ENCODE measurements at regions not wholly inside any gene's neighbourhood (a gene's known extent, or its start where the extent isn't known, plus 50 kb on each side); places are given as distances from the start of the nearest gene placed in this dataset.

DNA sequence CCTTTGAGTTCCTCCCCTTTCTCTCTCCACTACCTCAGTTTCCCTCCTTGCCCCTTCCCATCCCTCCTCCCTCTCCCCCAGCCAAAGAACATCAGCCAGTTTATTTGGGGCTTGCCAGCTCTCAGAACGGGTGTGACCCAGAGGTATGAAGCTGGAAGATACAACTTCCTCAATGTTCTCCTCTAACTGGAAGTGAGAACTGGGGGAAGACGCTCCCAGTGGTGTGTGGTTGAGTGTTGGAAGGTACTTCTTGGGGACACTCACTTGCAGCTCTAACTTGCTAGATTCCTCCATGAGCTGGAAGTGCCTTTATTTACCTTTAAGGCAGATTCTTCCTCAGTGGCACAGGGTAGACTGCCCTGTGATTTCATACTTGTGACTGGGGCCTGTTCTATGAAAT is 110.5 kb upstream of the HABP2 start:
- H3K27me3 Mint-ChIP-seq (ENCODE audit: low read depth): peaks cover 3% of the 10 kb centered on the region
- H3K9me3 Mint-ChIP-seq: no peaks in the 10 kb centered on the region
- no peaks in the 10 kb centered on the region for H3K36me3 Mint-ChIP-seq (ENCODE audit: low read depth)
- no peak for TF ChIP-seq CTCF (conservative IDR thresholded peaks at IDR 0.05)
- DNase-seq (ENCODE audit: low read depth, low spot score): no peak
- no peak overlapping the region for H3K27ac Mint-ChIP-seq (ENCODE audit: unreplicated experiment)
- no peak overlapping the region for H3K4me3 Mint-ChIP-seq
- peaks cover 6% of the 10 kb centered on the region for H3K4me1 Mint-ChIP-seq

- DNase-seq (ENCODE audit: low read depth, low spot score): no peak
- Mint-ChIP-seq H3K9me3 (no peaks in the 10 kb centered on the region), H3K27me3 (ENCODE audit: low read depth) (peaks cover 6% of the 10 kb centered on the region), H3K36me3 (ENCODE audit: low read depth) (no peaks in the 10 kb centered on the region), H3K4me1 (peaks cover 6% of the 10 kb centered on the region), H3K4me3 (no peak overlapping the region), H3K27ac (ENCODE audit: unreplicated experiment) (no peak overlapping the region)
- no peak for TF ChIP-seq CTCF (conservative IDR thresholded peaks at IDR 0.05)
Measured at GRCh38 chr10:113443141-113443925, 109.5 kb upstream of the HABP2 start.

- Mint-ChIP-seq H3K36me3 (ENCODE audit: low read depth) (no peaks in the 10 kb centered on the region), H3K4me3 (no peak overlapping the region), H3K4me1 (peaks cover 6% of the 10 kb centered on the region), H3K9me3 (no peaks in the 10 kb centered on the region), H3K27me3 (ENCODE audit: low read depth) (peaks cover 18% of the 10 kb centered on the region), H3K27ac (ENCODE audit: unreplicated experiment) (no peak overlapping the region)
- no peak for TF ChIP-seq CTCF (conservative IDR thresholded peaks at IDR 0.05)
- no peak for DNase-seq (ENCODE audit: low read depth, low spot score)
Measured at GRCh38 chr10:113444766-113445365, 108.0 kb upstream of the HABP2 start.

GRCh38 chr10:113445736-113446135 is 107.1 kb upstream of the HABP2 start:
- Mint-ChIP-seq H3K9me3 (no peaks in the 10 kb centered on the region), H3K27me3 (ENCODE audit: low read depth) (peaks cover 21% of the 10 kb centered on the region), H3K27ac (ENCODE audit: unreplicated experiment) (no peak overlapping the region), H3K4me1 (peaks cover 10% of the 10 kb centered on the region), H3K36me3 (ENCODE audit: low read depth) (no peaks in the 10 kb centered on the region), H3K4me3 (no peak overlapping the region)
- DNase-seq (ENCODE audit: low read depth, low spot score): no peak
- TF ChIP-seq CTCF (conservative IDR thresholded peaks at IDR 0.05): no peak

GRCh38 chr10:113446739-113447138 is 106.1 kb upstream of the HABP2 start:
- no peak overlapping the region for H3K4me3 Mint-ChIP-seq
- H3K27me3 Mint-ChIP-seq (ENCODE audit: low read depth): peaks cover 26% of the 10 kb centered on the region
- no peaks in the 10 kb centered on the region for H3K9me3 Mint-ChIP-seq
- DNase-seq (ENCODE audit: low read depth, low spot score): no peak
- H3K27ac Mint-ChIP-seq (ENCODE audit: unreplicated experiment): no peak overlapping the region
- no peaks in the 10 kb centered on the region for H3K36me3 Mint-ChIP-seq (ENCODE audit: low read depth)
- H3K4me1 Mint-ChIP-seq: peaks cover 10% of the 10 kb centered on the region
- TF ChIP-seq CTCF (conservative IDR thresholded peaks at IDR 0.05): no peak

All from neural crest cell (in vitro differentiated cells).